SU-DHL-6 (cell line): ENCODE measurements at regions not wholly inside any gene's neighbourhood (a gene's known extent, or its start where the extent isn't known, plus 50 kb on each side); places are given as distances from the start of the nearest gene placed in this dataset.

ENCODE experiments used
- CTCF ChIP-seq: fragments of 200-600 bp; sonication (generic); IDR thresholded peaks from one replicate; pipeline ENCODE4 v1.5.1; 2017; ENCODE audit warnings: antibody characterized with exemption, mild to moderate bottlenecking, low read length, moderate library complexity; ENCODE audit not compliant: insufficient read depth, poor library complexity, severe bottlenecking
- EZH2phosphoT487 ChIP-seq: fragments of 200-600 bp; sonication (generic), shearing (Covaris generic); conservative IDR thresholded peaks from 2 replicates; pipeline ENCODE4 v1.6.1; 2018; ENCODE audit warnings: mild to moderate bottlenecking, antibody characterized with exemption, low read length, moderate library complexity, mixed read lengths

GRCh38 chr1:244964112-244964971 lies 100.0 kb upstream of the HNRNPU start:
- TF ChIP-seq CTCF (no peak), EZH2phosphoT487 (no peak)
